Muscle of arm (tissue), 1 donor: ENCODE measurements at regions not wholly inside any gene's neighbourhood (a gene's known extent, or its start where the extent isn't known, plus 50 kb on each side); places are given as distances from the start of the nearest gene placed in this dataset.

Experiments used
- DNase-seq: peaks from one replicate; pipeline ENCODE4 v3.0.0-alpha.2; 2013

GRCh38 chr10:120371856-120372255 is 85.2 kb upstream of the PLPP4 start:
- no peak for DNase-seq

- no peak for DNase-seq
Measured at GRCh38 chr10:120372917-120373316, 84.1 kb upstream of the PLPP4 start.

GRCh38 chr10:120375666-120376065 is 81.4 kb upstream of the PLPP4 start:
- no peak for DNase-seq

- DNase-seq, result no peak
Measured at GRCh38 chr10:120381931-120382330, 75.1 kb upstream of the PLPP4 start.

- DNase-seq, result no peak
Measured at GRCh38 chr10:120382360-120382759, 74.7 kb upstream of the PLPP4 start.

- DNase-seq, result no peak
Measured at GRCh38 chr10:120385992-120386391, 71.0 kb upstream of the PLPP4 start.

GRCh38 chr10:120386896-120387295 is 70.1 kb upstream of the PLPP4 start:
- DNase-seq, result no peak

GRCh38 chr10:120387326-120387725 is 69.7 kb upstream of the PLPP4 start:
- no peak for DNase-seq

- no peak for DNase-seq
Measured at GRCh38 chr10:120392245-120392644, 64.8 kb upstream of the PLPP4 start.

GRCh38 chr10:120392671-120393079 is 64.4 kb upstream of the PLPP4 start:
- no peak for DNase-seq

- no peak for DNase-seq
Measured at GRCh38 chr10:120394446-120394845, 62.6 kb upstream of the PLPP4 start.

GRCh38 chr10:120396228-120396627 is 60.8 kb upstream of the PLPP4 start:
- DNase-seq, result no peak

GRCh38 chr10:120398180-120398579 is 58.8 kb upstream of the PLPP4 start:
- DNase-seq, result no peak

GRCh38 chr10:120400601-120401000 is 56.4 kb upstream of the PLPP4 start:
- no peak for DNase-seq

- DNase-seq, result no peak
Measured at GRCh38 chr10:120402147-120402766, 54.8 kb upstream of the PLPP4 start.

GRCh38 chr10:120403109-120403508 is 53.9 kb upstream of the PLPP4 start:
- DNase-seq, result no peak

GRCh38 chr10:120406376-120406775 is 50.7 kb upstream of the PLPP4 start:
- no peak for DNase-seq
